HEK293 (cell line): ENCODE measurements at regions not wholly inside any gene's neighbourhood (a gene's known extent, or its start where the extent isn't known, plus 50 kb on each side); places are given as distances from the start of the nearest gene placed in this dataset.
A peak's percentile ranks its signal among the peaks of the same experiment; 100 is the strongest.

ENCODE experiments used
- IKZF3 ChIP-seq: fragments of 450-650 bp; IDR thresholded peaks from 2 replicates; pipeline ENCODE4 v1.5.0; 2018; ENCODE audit warnings: missing biosample characterization, mild to moderate bottlenecking, missing genetic modification characterization, moderate library complexity
- KLF10 ChIP-seq: fragments of 450-650 bp; IDR thresholded peaks from 2 replicates; pipeline ENCODE4 v1.5.1; 2018; ENCODE audit warnings: missing biosample characterization, mild to moderate bottlenecking, missing genetic modification characterization
- MEIS1 ChIP-seq: sonication (generic); formaldehyde crosslinking; IDR thresholded peaks from 2 replicates; pipeline ENCODE4 v1.8.1; 2022; ENCODE audit warnings: missing genetic modification reagents, mild to moderate bottlenecking, borderline replicate concordance
- PRDM1 ChIP-seq: fragments of 450-650 bp; formaldehyde crosslinking; IDR thresholded peaks from 2 replicates; pipeline ENCODE4; 2016; ENCODE audit warnings: missing biosample characterization, missing genetic modification characterization
- PRDM10 ChIP-seq: fragments of 450-650 bp; formaldehyde crosslinking; IDR thresholded peaks from 2 replicates; pipeline ENCODE4 v1.5.1; 2016; ENCODE audit warnings: missing biosample characterization, missing genetic modification characterization
- SP2 ChIP-seq: fragments of 450-650 bp; formaldehyde crosslinking; IDR thresholded peaks from 2 replicates; pipeline ENCODE4 v1.5.1; 2016; ENCODE audit warnings: missing biosample characterization, missing genetic modification characterization
- ZEB2 ChIP-seq: fragments of 450-650 bp; formaldehyde crosslinking; IDR thresholded peaks from 2 replicates; pipeline ENCODE4 v1.5.1; 2016; ENCODE audit warnings: missing biosample characterization, missing genetic modification characterization
- ZNF114 ChIP-seq: fragments of 450-650 bp; formaldehyde crosslinking; IDR thresholded peaks from 2 replicates; pipeline ENCODE4 v1.5.0; 2017; ENCODE audit warnings: missing biosample characterization, missing genetic modification characterization
- ZNF133 ChIP-seq: fragments of 450-650 bp; formaldehyde crosslinking; IDR thresholded peaks from 2 replicates; pipeline ENCODE4 v1.5.1; 2016; ENCODE audit warnings: missing biosample characterization, missing genetic modification characterization
- ZNF138 ChIP-seq: fragments of 450-650 bp; formaldehyde crosslinking; IDR thresholded peaks from 2 replicates; pipeline ENCODE4 v1.5.1; 2016; ENCODE audit warnings: missing biosample characterization, missing genetic modification characterization, borderline replicate concordance
- ZNF16 ChIP-seq: fragments of 450-650 bp; formaldehyde crosslinking; IDR thresholded peaks from 2 replicates; pipeline ENCODE4 v1.5.1; 2016; ENCODE audit warnings: low read depth, missing biosample characterization, missing genetic modification characterization
- ZNF2 ChIP-seq: fragments of 450-650 bp; formaldehyde crosslinking; IDR thresholded peaks from 2 replicates; pipeline ENCODE4 v1.5.1; 2016; ENCODE audit warnings: missing biosample characterization, missing genetic modification characterization
- ZNF211 ChIP-seq: fragments of 450-650 bp; formaldehyde crosslinking; IDR thresholded peaks from 2 replicates; pipeline ENCODE4 v1.5.1; 2016; ENCODE audit warnings: low read depth, missing biosample characterization, missing genetic modification characterization
- ZNF23 ChIP-seq: fragments of 450-650 bp; formaldehyde crosslinking; IDR thresholded peaks from 2 replicates; pipeline ENCODE4 v1.5.1; 2016; ENCODE audit warnings: missing biosample characterization, missing genetic modification characterization, borderline replicate concordance
- ZNF24 ChIP-seq: fragments of 450-650 bp; formaldehyde crosslinking; IDR thresholded peaks from 2 replicates; pipeline ENCODE4 v1.5.1; 2016; ENCODE audit warnings: missing biosample characterization, missing genetic modification characterization
- ZNF248 ChIP-seq: fragments of 450-650 bp; formaldehyde crosslinking; IDR thresholded peaks from 2 replicates; pipeline ENCODE4 v1.5.1; 2017; ENCODE audit warnings: missing biosample characterization, missing genetic modification characterization
- ZNF311 ChIP-seq: fragments of 450-650 bp; formaldehyde crosslinking; IDR thresholded peaks from 2 replicates; pipeline ENCODE4 v1.5.1; 2017; ENCODE audit warnings: missing biosample characterization, missing genetic modification characterization, borderline replicate concordance
- ZNF341 ChIP-seq: fragments of 450-650 bp; formaldehyde crosslinking; IDR thresholded peaks from 2 replicates; pipeline ENCODE4; 2016; ENCODE audit warnings: low read depth, missing biosample characterization, missing genetic modification characterization
- ZNF473 ChIP-seq: fragments of 450-650 bp; formaldehyde crosslinking; IDR thresholded peaks from 2 replicates; pipeline ENCODE4 v1.5.1; 2017; ENCODE audit warnings: missing biosample characterization, missing genetic modification characterization
- ZNF521 ChIP-seq: fragments of 450-650 bp; formaldehyde crosslinking; IDR thresholded peaks from 2 replicates; pipeline ENCODE4 v1.5.1; 2017; ENCODE audit warnings: missing biosample characterization, mild to moderate bottlenecking, missing genetic modification characterization
- ZNF561 ChIP-seq: fragments of 450-650 bp; IDR thresholded peaks from 2 replicates; pipeline ENCODE4 v1.5.1; 2018; ENCODE audit warnings: missing biosample characterization, missing genetic modification characterization, borderline replicate concordance
- ZNF571 ChIP-seq: fragments of 450-650 bp; formaldehyde crosslinking; IDR thresholded peaks from 2 replicates; pipeline ENCODE4 v1.5.0; 2017; ENCODE audit warnings: missing biosample characterization, missing genetic modification characterization
- ZNF580 ChIP-seq: fragments of 450-650 bp; formaldehyde crosslinking; IDR thresholded peaks from 2 replicates; pipeline ENCODE4 v1.5.1; 2016; ENCODE audit warnings: missing biosample characterization, missing genetic modification characterization
- ZNF600 ChIP-seq: fragments of 450-650 bp; formaldehyde crosslinking; IDR thresholded peaks from 2 replicates; pipeline ENCODE4 v1.5.1; 2016; ENCODE audit warnings: missing biosample characterization, missing genetic modification characterization
- ZNF658 ChIP-seq: fragments of 450-650 bp; formaldehyde crosslinking; IDR thresholded peaks from 2 replicates; pipeline ENCODE4; 2016; ENCODE audit warnings: missing biosample characterization, missing genetic modification characterization
- ZNF747 ChIP-seq: fragments of 450-650 bp; formaldehyde crosslinking; IDR thresholded peaks from 2 replicates; pipeline ENCODE4 v1.5.1; 2016; ENCODE audit warnings: missing biosample characterization, missing genetic modification characterization
- ZNF76 ChIP-seq: fragments of 450-650 bp; formaldehyde crosslinking; IDR thresholded peaks from 2 replicates; pipeline ENCODE4; 2016; ENCODE audit warnings: low read depth, missing biosample characterization, missing genetic modification characterization, borderline replicate concordance
- ZNF791 ChIP-seq: fragments of 450-650 bp; formaldehyde crosslinking; IDR thresholded peaks from 2 replicates; pipeline ENCODE4 v1.5.1; 2016; ENCODE audit warnings: missing biosample characterization, missing genetic modification characterization
- TF ChIP-seq, protein P1 (sequence below): fragments of 450-650 bp; formaldehyde crosslinking; IDR thresholded peaks from 2 replicates; pipeline ENCODE4 v1.5.1; 2017; ENCODE audit warnings: missing biosample characterization, missing genetic modification characterization
- TF ChIP-seq, protein P2 (sequence below): sonication (generic); formaldehyde crosslinking; IDR thresholded peaks from 2 replicates; pipeline ENCODE4 v1.8.1; 2022; ENCODE audit warnings: mild to moderate bottlenecking, moderate library complexity, missing genetic modification reagents
- TF ChIP-seq, protein P3 (sequence below): IDR thresholded peaks from 2 replicates; pipeline ENCODE4 v1.6.1; 2011; ENCODE audit warnings: mild to moderate bottlenecking, low read depth, low read length, borderline replicate concordance

DNA sequence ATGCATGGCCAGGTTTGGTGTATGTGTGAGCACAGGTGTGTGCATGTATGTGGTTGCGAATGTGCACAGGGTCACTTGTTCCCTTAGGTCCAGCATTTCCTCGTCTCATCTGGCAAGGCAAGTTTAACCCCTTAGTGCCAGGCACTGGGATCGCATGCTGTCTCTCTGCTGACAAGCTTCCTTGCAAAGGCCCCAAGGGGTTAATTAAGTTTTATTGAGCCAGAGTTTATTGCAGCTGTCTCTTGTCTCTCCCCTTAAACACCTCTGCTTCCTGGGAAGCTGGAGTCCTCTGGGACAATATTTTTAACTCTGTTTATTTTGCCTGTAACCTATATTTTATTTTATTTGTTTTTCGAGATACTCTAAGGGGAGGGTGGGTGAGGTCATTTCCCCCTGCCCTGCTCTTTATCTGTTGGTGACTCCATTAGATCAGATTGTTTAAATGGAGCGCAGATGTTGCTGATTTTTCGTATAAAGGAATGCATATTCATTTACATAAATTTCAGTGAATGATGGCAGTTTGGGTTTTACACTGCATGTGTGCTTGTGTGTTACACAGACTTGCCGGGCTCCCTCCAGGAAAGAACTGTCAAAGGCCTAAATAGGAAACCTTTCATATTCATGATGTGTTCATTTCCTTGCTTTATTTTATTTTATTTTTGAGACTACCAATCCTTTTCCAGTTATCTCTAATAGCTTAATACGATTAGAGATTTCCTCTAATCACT, 99.7 kb downstream of the CBLN1 start (continued):
- no peak for TF ChIP-seq ZNF747 (tag by site-specific recombination)
- TF ChIP-seq ZNF211 (tag by site-specific recombination), result no peak
- TF ChIP-seq ZNF791 (tag by site-specific recombination), result no peak
- no peak for TF ChIP-seq MEIS1 (CRISPR knock-in tag)
- TF ChIP-seq SP2, result no peak
- TF ChIP-seq ZNF138, result no peak
- 0 out of 2 replicates have a peak, but pooled peaks have one; percentile 15 for TF ChIP-seq IKZF3
- no peak for TF ChIP-seq ZNF23 (tag by site-specific recombination)
- peak; percentile 78; the same call in 1 of the 2 replicates for TF ChIP-seq ZNF24
- TF ChIP-seq ZNF2 (tag by site-specific recombination), result no peak
- TF ChIP-seq, protein P1, sequence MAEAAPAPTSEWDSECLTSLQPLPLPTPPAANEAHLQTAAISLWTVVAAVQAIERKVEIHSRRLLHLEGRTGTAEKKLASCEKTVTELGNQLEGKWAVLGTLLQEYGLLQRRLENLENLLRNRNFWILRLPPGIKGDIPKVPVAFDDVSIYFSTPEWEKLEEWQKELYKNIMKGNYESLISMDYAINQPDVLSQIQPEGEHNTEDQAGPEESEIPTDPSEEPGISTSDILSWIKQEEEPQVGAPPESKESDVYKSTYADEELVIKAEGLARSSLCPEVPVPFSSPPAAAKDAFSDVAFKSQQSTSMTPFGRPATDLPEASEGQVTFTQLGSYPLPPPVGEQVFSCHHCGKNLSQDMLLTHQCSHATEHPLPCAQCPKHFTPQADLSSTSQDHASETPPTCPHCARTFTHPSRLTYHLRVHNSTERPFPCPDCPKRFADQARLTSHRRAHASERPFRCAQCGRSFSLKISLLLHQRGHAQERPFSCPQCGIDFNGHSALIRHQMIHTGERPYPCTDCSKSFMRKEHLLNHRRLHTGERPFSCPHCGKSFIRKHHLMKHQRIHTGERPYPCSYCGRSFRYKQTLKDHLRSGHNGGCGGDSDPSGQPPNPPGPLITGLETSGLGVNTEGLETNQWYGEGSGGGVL, result peak; percentile 57
- TF ChIP-seq ZNF473 (tag by site-specific recombination), result no peak
- TF ChIP-seq ZNF658 (tag by site-specific recombination), result no peak
- TF ChIP-seq ZNF133 (tag by site-specific recombination), result no peak
- peak; percentile 17; the same call in 1 of the 2 replicates for TF ChIP-seq PRDM10 (tag by site-specific recombination)
- TF ChIP-seq, protein P2, sequence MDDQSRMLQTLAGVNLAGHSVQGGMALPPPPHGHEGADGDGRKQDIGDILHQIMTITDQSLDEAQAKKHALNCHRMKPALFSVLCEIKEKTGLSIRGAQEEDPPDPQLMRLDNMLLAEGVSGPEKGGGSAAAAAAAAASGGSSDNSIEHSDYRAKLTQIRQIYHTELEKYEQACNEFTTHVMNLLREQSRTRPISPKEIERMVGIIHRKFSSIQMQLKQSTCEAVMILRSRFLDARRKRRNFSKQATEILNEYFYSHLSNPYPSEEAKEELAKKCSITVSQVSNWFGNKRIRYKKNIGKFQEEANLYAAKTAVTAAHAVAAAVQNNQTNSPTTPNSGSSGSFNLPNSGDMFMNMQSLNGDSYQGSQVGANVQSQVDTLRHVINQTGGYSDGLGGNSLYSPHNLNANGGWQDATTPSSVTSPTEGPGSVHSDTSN (CRISPR knock-in tag), result no peak
- TF ChIP-seq ZNF571, result no peak
- TF ChIP-seq ZNF561, result peak; percentile 60; the same call in 1 of the 2 replicates
- no peak for TF ChIP-seq ZNF114 (tag by site-specific recombination)
- no peak for TF ChIP-seq ZNF76 (tag by site-specific recombination)
- no peak for TF ChIP-seq ZNF521 (tag by site-specific recombination)
- TF ChIP-seq ZNF16 (tag by site-specific recombination), result no peak
- TF ChIP-seq ZNF600 (tag by site-specific recombination), result no peak
- no peak for TF ChIP-seq ZNF311 (tag by site-specific recombination)
- TF ChIP-seq ZNF341 (tag by site-specific recombination), result no peak
- TF ChIP-seq ZNF580 (tag by site-specific recombination), result peak; percentile 42; the same call in 1 of the 2 replicates
- TF ChIP-seq ZEB2 (tag by site-specific recombination), result peak; percentile 87
- TF ChIP-seq, protein P3, sequence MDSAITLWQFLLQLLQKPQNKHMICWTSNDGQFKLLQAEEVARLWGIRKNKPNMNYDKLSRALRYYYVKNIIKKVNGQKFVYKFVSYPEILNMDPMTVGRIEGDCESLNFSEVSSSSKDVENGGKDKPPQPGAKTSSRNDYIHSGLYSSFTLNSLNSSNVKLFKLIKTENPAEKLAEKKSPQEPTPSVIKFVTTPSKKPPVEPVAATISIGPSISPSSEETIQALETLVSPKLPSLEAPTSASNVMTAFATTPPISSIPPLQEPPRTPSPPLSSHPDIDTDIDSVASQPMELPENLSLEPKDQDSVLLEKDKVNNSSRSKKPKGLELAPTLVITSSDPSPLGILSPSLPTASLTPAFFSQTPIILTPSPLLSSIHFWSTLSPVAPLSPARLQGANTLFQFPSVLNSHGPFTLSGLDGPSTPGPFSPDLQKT, result no peak
- no peak for TF ChIP-seq PRDM1 (tag by site-specific recombination)
- TF ChIP-seq KLF10 (tag by site-specific recombination), result 0 out of 2 replicates have a peak, but pooled peaks have one; percentile 45
- no peak for TF ChIP-seq ZNF248
